Stomach (tissue), 4 donors: ENCODE measurements at regions not wholly inside any gene's neighbourhood (a gene's known extent, or its start where the extent isn't known, plus 50 kb on each side); places are given as distances from the start of the nearest gene placed in this dataset.

ENCODE experiments used
- EP300 ChIP-seq: sonication (generic); formaldehyde crosslinking; IDR thresholded peaks from one replicate; pipeline ENCODE4 v1.6.1; 2017; ENCODE audit warnings: antibody characterized with exemption
- POLR2A ChIP-seq, 4 donors: fragments of 450-650 bp; IDR thresholded peaks; one replicate each; pipeline ENCODE4 v1.6.1; 2016; ENCODE audit warnings: antibody characterized with exemption in 4 of 4, control low read depth in 2 of 4, mild to moderate bottlenecking in 1 of 4, moderate library complexity in 1 of 4
- POLR2AphosphoS5 ChIP-seq, 3 donors: sonication (generic); formaldehyde crosslinking; IDR thresholded peaks; one replicate each; pipeline ENCODE4 v1.6.1; 2016; ENCODE audit warnings: antibody characterized with exemption in 3 of 3
- TF ChIP-seq, protein P1 (sequence below), 7 experiments: fragments of 450-650 bp in 4 of 7; fragments of 200-600 bp in 3 of 7; sonication (generic) in 3 of 7; IDR thresholded peaks; one replicate each; pipeline ENCODE4 v1.5.1; 2016 to 2019; ENCODE audit warnings: antibody characterized with exemption in 7 of 7, control low read depth in 2 of 7, mild to moderate bottlenecking in 1 of 7

DNA sequence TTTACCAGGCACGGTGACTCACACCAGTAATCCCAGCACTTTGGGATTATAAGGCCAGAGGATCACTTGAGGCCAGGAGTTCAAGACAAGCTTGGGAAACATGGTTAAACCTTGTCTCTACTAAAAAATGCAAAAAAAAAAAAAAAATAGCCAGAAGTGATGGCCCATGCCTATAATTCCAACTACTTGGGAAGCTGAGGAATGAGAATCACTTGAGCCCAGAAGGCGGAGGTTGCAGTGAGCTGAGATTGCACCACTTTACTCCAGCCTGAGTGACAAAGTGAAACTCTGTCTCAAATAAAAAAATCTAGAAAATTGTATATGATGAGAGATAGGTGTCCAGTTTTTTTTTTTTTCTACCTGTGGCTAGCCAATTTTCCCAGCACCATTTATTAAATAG is 578.2 kb downstream of the ANKRD7 start:
- TF ChIP-seq, protein P1, sequence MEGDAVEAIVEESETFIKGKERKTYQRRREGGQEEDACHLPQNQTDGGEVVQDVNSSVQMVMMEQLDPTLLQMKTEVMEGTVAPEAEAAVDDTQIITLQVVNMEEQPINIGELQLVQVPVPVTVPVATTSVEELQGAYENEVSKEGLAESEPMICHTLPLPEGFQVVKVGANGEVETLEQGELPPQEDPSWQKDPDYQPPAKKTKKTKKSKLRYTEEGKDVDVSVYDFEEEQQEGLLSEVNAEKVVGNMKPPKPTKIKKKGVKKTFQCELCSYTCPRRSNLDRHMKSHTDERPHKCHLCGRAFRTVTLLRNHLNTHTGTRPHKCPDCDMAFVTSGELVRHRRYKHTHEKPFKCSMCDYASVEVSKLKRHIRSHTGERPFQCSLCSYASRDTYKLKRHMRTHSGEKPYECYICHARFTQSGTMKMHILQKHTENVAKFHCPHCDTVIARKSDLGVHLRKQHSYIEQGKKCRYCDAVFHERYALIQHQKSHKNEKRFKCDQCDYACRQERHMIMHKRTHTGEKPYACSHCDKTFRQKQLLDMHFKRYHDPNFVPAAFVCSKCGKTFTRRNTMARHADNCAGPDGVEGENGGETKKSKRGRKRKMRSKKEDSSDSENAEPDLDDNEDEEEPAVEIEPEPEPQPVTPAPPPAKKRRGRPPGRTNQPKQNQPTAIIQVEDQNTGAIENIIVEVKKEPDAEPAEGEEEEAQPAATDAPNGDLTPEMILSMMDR (IDR thresholded peaks at IDR 0.05): no peak
- no peak for TF ChIP-seq POLR2AphosphoS5 (IDR thresholded peaks at IDR 0.05)
- TF ChIP-seq POLR2A (IDR thresholded peaks at IDR 0.05): no peak
- TF ChIP-seq EP300: no peak
